ENCODE measurements at regions not wholly inside any gene's neighbourhood (a gene's known extent, or its start where the extent isn't known, plus 50 kb on each side); places are given as distances from the start of the nearest gene placed in this dataset.

- Histone ChIP-seq H3K9ac (ENCODE audit: low read length) (no peak overlapping the region), H3K36me3 (ENCODE audit: control insufficient read depth in 1 of 2, insufficient read depth in 2 of 2, low read length in 2 of 2) (no peaks in the 10 kb centered on the region), H4K20me1 (ENCODE audit: insufficient read depth) (no peaks in the 10 kb centered on the region), H3K9me2 (ENCODE audit: insufficient read depth) (no peaks in the 10 kb centered on the region), H3K9me3 (ENCODE audit: control insufficient read depth in 1 of 2, insufficient read depth in 1 of 2, low read depth in 1 of 2, low read length in 2 of 2) (no peaks in the 10 kb centered on the region), H3K4me3 (replicated peaks in 1 of 2; ENCODE audit: low read depth in 1 of 2, low read length in 2 of 2) (no peak overlapping the region), H3K27me3 (ENCODE audit: insufficient read depth, low read length) (no peaks in the 10 kb centered on the region), H3K79me2 (ENCODE audit: insufficient read depth, low read length) (no peaks in the 10 kb centered on the region), H3K4me2 (ENCODE audit: low read length) (no peak overlapping the region), H3K27ac (ENCODE audit: low read depth, low read length) (no peak overlapping the region), H3K4me1 (ENCODE audit: control insufficient read depth in 1 of 2, insufficient read depth in 2 of 2, low read length in 2 of 2) (no peaks in the 10 kb centered on the region), H2AFZ (ENCODE audit: low read depth, low read length, poor library complexity, severe bottlenecking) (no peak overlapping the region)
- intact Hi-C loops (cut with micrococcal nuclease) = no loop called here
- no peak for ATAC-seq
- no TSS peak for BruUV-seq (replicated peaks)
- no peak for DNase-seq (ENCODE audit: low read depth, low spot score)
- CTCF ChIA-PET = no interaction called here
- RAD21 ChIA-PET (ENCODE audit: low non-redundant PET in 1 of 2, low total read pairs in 2 of 2, uncharacterized antibody in 2 of 2, unreplicated experiment in 2 of 2) = no interaction called here
- POLR2A ChIA-PET = no interaction called here
- no peak for TF ChIP-seq YY1 (IDR thresholded peaks at IDR 0.05; ENCODE audit: extremely low read depth, insufficient replicate concordance, low read depth, low read length)
- no peak for TF ChIP-seq CEBPB (IDR thresholded peaks at IDR 0.05; ENCODE audit: low read depth)
- TF ChIP-seq EZH2phosphoT487 (IDR thresholded peaks at IDR 0.05; ENCODE audit: borderline replicate concordance) = no peak
- TF ChIP-seq CBX3 (IDR thresholded peaks at IDR 0.05; ENCODE audit: low read depth) = no peak
- no peak for TF ChIP-seq ZNF274 (IDR thresholded peaks at IDR 0.05; ENCODE audit: low read depth, low read length)
- TF ChIP-seq EZH2 (IDR thresholded peaks at IDR 0.05) = no peak
- no peak for TF ChIP-seq ZFX (IDR thresholded peaks at IDR 0.05)
- no peak for TF ChIP-seq EGR1 (IDR thresholded peaks at IDR 0.05; ENCODE audit: low read depth)
- TF ChIP-seq SIN3A (IDR thresholded peaks at IDR 0.05; ENCODE audit: low read depth) = no peak
Measured at GRCh38 chr7:12827219-12827821, 139.9 kb downstream of the ARL4A start.

- ATAC-seq = no peak
- no peak overlapping the region for H3K27ac ChIP-seq (ENCODE audit: low read depth, low read length)
- RAD21 ChIA-PET (ENCODE audit: low non-redundant PET in 1 of 2, low total read pairs in 2 of 2, uncharacterized antibody in 2 of 2, unreplicated experiment in 2 of 2) = no interaction called here
- no peaks in the 10 kb centered on the region for H3K4me1 ChIP-seq (ENCODE audit: control insufficient read depth in 1 of 2, insufficient read depth in 2 of 2, low read length in 2 of 2)
- POLR2A ChIA-PET = no interaction called here
- no peaks in the 10 kb centered on the region for H3K9me3 ChIP-seq (ENCODE audit: control insufficient read depth in 1 of 2, insufficient read depth in 1 of 2, low read depth in 1 of 2, low read length in 2 of 2)
- CTCF ChIA-PET = no interaction called here
- H3K4me3 ChIP-seq (replicated peaks in 1 of 2; ENCODE audit: low read depth in 1 of 2, low read length in 2 of 2) = no peak overlapping the region
- no peak overlapping the region for H3K9ac ChIP-seq (ENCODE audit: low read length)
- H3K4me2 ChIP-seq (ENCODE audit: low read length) = no peak overlapping the region
- H3K9me2 ChIP-seq (ENCODE audit: insufficient read depth) = no peaks in the 10 kb centered on the region
- no peaks in the 10 kb centered on the region for H3K36me3 ChIP-seq (ENCODE audit: control insufficient read depth in 1 of 2, insufficient read depth in 2 of 2, low read length in 2 of 2)
- H3K79me2 ChIP-seq (ENCODE audit: insufficient read depth, low read length) = no peaks in the 10 kb centered on the region
- DNase-seq (ENCODE audit: low read depth, low spot score) = no peak
- TF ChIP-seq FOSL1 (IDR thresholded peaks at IDR 0.05; ENCODE audit: low read depth) (no peak), ZFX (IDR thresholded peaks at IDR 0.05) (no peak), JUND (IDR thresholded peaks at IDR 0.05) (no peak), CBX3 (IDR thresholded peaks at IDR 0.05; ENCODE audit: low read depth) (no peak), SRF (IDR thresholded peaks at IDR 0.05; ENCODE audit: low read depth) (no peak), EZH2phosphoT487 (IDR thresholded peaks at IDR 0.05; ENCODE audit: borderline replicate concordance) (no peak), ZBTB33 (IDR thresholded peaks at IDR 0.05; ENCODE audit: extremely low read depth, insufficient replicate concordance, low read length) (no peak)
- intact Hi-C loops (cut with micrococcal nuclease) = no loop called here
- BruUV-seq (replicated peaks) = no TSS peak
- H4K20me1 ChIP-seq (ENCODE audit: insufficient read depth) = no peaks in the 10 kb centered on the region
- no peaks in the 10 kb centered on the region for H3K27me3 ChIP-seq (ENCODE audit: insufficient read depth, low read length)
- no peak overlapping the region for H2AFZ ChIP-seq (ENCODE audit: low read depth, low read length, poor library complexity, severe bottlenecking)
Measured at GRCh38 chr7:12827920-12828319, 140.5 kb downstream of the ARL4A start.

Measured in HCT116 (cell line).